ENCODE measurements at regions not wholly inside any gene's neighbourhood (a gene's known extent, or its start where the extent isn't known, plus 50 kb on each side); places are given as distances from the start of the nearest gene placed in this dataset.

- ChIA-PET CTCF (no interaction called here), POLR2A (no interaction called here)
Observed at GRCh38 chr5:107224272-107224671, 446.5 kb downstream of the EFNA5 start.

GRCh38 chr5:107223066-107223465, 447.7 kb downstream of the EFNA5 start:
- CTCF ChIA-PET: no interaction called here
- POLR2A ChIA-PET: no interaction called here

- POLR2A ChIA-PET: no interaction called here
- CTCF ChIA-PET: no interaction called here
Observed at GRCh38 chr5:107219993-107220392, 450.7 kb downstream of the EFNA5 start.

GRCh38 chr5:107218457-107219193, 452.1 kb downstream of the EFNA5 start:
- ChIA-PET CTCF (no interaction called here), POLR2A (no interaction called here)

- POLR2A ChIA-PET: no interaction called here
- CTCF ChIA-PET: no interaction called here
Observed at GRCh38 chr5:107217721-107218130, 453.0 kb downstream of the EFNA5 start.

GRCh38 chr5:107216587-107216986, 454.1 kb downstream of the EFNA5 start:
- POLR2A ChIA-PET: no interaction called here
- CTCF ChIA-PET: no interaction called here

- ChIA-PET CTCF (no interaction called here), POLR2A (no interaction called here)
Observed at GRCh38 chr5:107215611-107216010, 455.1 kb downstream of the EFNA5 start.

GRCh38 chr5:107213025-107213424, 457.7 kb downstream of the EFNA5 start:
- POLR2A ChIA-PET: no interaction called here
- CTCF ChIA-PET: no interaction called here

- ChIA-PET POLR2A (no interaction called here), CTCF (no interaction called here)
Observed at GRCh38 chr5:107211630-107212029, 459.1 kb downstream of the EFNA5 start.

- CTCF ChIA-PET: no interaction called here
Observed at GRCh38 chr5:107208867-107209266, 461.9 kb downstream of the EFNA5 start.

GRCh38 chr5:107204413-107204812, 466.3 kb downstream of the EFNA5 start:
- CTCF ChIA-PET: no interaction called here
- POLR2A ChIA-PET: no interaction called here

More at GRCh38 chr5:107208867-107209266, 461.9 kb downstream of the EFNA5 start:
- POLR2A ChIA-PET: no interaction called here

GRCh38 chr5:107203243-107203642, 467.5 kb downstream of the EFNA5 start:
- POLR2A ChIA-PET: no interaction called here
- CTCF ChIA-PET: no interaction called here

- POLR2A ChIA-PET: no interaction called here
- CTCF ChIA-PET: no interaction called here
Observed at GRCh38 chr5:107199756-107200155, 471.0 kb downstream of the EFNA5 start.

GRCh38 chr5:107196500-107197059, 474.2 kb downstream of the EFNA5 start:
- ChIA-PET CTCF (no interaction called here), POLR2A (no interaction called here)

GRCh38 chr5:107195890-107196395, 474.8 kb downstream of the EFNA5 start:
- CTCF ChIA-PET: no interaction called here
- POLR2A ChIA-PET: no interaction called here

- POLR2A ChIA-PET: no interaction called here
- CTCF ChIA-PET: no interaction called here
Observed at GRCh38 chr5:107184871-107185270, 485.9 kb downstream of the EFNA5 start.

- POLR2A ChIA-PET: no interaction called here
- CTCF ChIA-PET: no interaction called here
Observed at GRCh38 chr5:107184066-107184465, 486.7 kb downstream of the EFNA5 start.

- ChIA-PET CTCF (no interaction called here), POLR2A (no interaction called here)
Observed at GRCh38 chr5:107170620-107171019, 500.1 kb downstream of the EFNA5 start.

GRCh38 chr5:107169867-107170266, 500.9 kb downstream of the EFNA5 start:
- ChIA-PET CTCF (no interaction called here), POLR2A (no interaction called here)

GRCh38 chr5:107168848-107169752, 501.6 kb downstream of the EFNA5 start:
- ChIA-PET POLR2A (no interaction called here), CTCF (no interaction called here)

- POLR2A ChIA-PET: no interaction called here
- CTCF ChIA-PET: no interaction called here
Observed at GRCh38 chr5:107168086-107168485, 502.7 kb downstream of the EFNA5 start.
